ENCODE measurements at regions not wholly inside any gene's neighbourhood (a gene's known extent, or its start where the extent isn't known, plus 50 kb on each side); places are given as distances from the start of the nearest gene placed in this dataset.

DNA sequence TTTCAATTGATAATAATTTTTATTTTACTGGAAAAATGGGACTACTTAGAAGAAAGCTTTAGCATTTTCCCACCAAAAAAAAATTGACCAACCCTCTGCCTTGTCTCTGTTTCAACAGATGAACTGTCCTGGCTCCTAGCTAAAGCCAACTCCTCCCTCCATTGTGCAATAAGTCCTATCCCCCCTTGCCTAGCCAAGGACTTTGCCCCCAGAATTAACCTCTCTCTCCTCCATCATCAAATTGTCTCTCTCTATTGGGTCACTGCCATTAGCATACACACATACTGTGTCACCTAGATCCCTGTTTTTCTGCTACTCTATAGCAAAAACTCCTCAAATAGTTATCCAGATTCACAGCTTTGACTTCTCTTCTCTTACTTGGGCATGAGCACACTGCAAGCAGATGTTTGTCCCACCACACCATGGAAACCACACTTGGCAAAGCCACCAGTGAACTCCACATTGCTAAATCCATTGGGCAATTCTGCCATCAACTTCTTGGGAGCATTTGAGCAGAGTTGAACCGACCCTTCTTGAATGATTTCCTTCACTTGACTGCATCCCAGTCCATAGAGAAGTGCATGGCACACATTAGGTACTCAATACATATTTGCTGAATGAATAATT, 91.4 kb upstream of the NEBL start:
- TF ChIP-seq CTCF (conservative IDR thresholded peaks at IDR 0.05 in 1 of 2, IDR thresholded peaks at IDR 0.05 in 1 of 2; ENCODE audit: low read depth in 1 of 2, low read length in 2 of 2) (no peak), EZH2 (IDR thresholded peaks at IDR 0.05; ENCODE audit: low read length, missing control alignments) (no peak)
